ENCODE measurements at regions not wholly inside any gene's neighbourhood (a gene's known extent, or its start where the extent isn't known, plus 50 kb on each side); places are given as distances from the start of the nearest gene placed in this dataset.

DNA sequence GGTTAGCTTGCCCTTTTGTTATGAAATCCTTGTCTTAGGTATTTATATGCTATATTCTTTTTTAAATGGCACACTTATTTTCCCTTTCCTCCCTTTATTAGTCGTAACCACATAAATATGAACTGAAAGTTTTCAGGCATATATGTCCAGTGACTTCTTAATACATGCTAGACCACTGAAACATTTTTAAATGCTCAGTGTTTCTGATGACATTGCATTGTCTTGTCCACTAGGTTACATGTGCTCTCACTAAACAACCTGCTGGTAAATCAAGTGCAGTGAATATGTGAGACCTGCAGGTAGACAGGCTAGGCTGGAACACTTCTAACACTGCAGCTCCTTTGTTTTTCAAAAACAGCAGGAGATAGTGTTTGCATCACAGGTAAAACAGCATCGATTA lies 332.6 kb upstream of the DACH1 start:
- no peak for DNase-seq (ENCODE audit: low spot score)
- H3K27ac ChIP-seq, result no peak overlapping the region

DNA sequence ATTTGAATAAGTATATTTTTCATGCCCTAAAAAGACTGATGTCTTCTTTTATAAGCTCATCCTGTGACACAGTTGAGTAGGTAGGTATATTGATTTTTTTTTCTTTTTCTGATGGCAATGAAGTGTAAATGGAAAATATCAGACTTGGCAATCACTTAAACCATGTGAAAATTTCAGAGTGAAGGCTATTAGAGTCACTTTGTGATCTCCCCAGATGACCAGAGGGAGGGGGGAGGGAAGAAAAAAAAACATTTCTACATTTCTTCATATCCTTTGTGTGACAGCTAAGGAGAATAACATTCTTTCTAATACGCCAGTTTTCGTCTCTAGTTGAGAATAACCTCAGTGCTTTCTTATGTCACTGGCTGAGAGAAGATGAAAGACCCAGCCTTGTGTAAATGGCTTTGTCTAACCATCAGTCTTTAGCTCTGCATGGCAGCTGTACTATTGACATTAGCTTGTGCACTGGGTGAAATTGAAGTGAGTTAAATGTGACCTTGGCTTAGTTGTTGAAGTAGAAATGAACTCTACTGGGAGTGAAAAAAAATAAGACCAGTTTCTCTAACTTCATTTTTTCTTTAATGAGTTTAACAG lies 332.1 kb upstream of the DACH1 start:
- Histone ChIP-seq H3K27me3 (replicated peaks; ENCODE audit: insufficient read depth) (no peaks in the 10 kb centered on the region), H3K4me1 (ENCODE audit: control insufficient read depth in 1 of 2, low read depth in 2 of 2) (no peaks in the 10 kb centered on the region), H3K27ac (no peak overlapping the region), H3K36me3 (no peaks in the 10 kb centered on the region), H3K9me3 (no peaks in the 10 kb centered on the region), H3K4me3 (no peak overlapping the region)
- ATAC-seq (ENCODE audit: insufficient number of reproducible peaks, low FRiP score, low read depth) (no peak), DNase-seq (ENCODE audit: low spot score) (no peak)
- TF ChIP-seq, protein P1, sequence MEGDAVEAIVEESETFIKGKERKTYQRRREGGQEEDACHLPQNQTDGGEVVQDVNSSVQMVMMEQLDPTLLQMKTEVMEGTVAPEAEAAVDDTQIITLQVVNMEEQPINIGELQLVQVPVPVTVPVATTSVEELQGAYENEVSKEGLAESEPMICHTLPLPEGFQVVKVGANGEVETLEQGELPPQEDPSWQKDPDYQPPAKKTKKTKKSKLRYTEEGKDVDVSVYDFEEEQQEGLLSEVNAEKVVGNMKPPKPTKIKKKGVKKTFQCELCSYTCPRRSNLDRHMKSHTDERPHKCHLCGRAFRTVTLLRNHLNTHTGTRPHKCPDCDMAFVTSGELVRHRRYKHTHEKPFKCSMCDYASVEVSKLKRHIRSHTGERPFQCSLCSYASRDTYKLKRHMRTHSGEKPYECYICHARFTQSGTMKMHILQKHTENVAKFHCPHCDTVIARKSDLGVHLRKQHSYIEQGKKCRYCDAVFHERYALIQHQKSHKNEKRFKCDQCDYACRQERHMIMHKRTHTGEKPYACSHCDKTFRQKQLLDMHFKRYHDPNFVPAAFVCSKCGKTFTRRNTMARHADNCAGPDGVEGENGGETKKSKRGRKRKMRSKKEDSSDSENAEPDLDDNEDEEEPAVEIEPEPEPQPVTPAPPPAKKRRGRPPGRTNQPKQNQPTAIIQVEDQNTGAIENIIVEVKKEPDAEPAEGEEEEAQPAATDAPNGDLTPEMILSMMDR (IDR thresholded peaks at IDR 0.05), result no peak

More for the DNA sequence above, 332.6 kb upstream of the DACH1 start:
- Histone ChIP-seq H3K4me1 (ENCODE audit: control insufficient read depth in 1 of 2, low read depth in 2 of 2) (no peaks in the 10 kb centered on the region), H3K27me3 (replicated peaks; ENCODE audit: insufficient read depth) (no peaks in the 10 kb centered on the region), H3K36me3 (no peaks in the 10 kb centered on the region), H3K4me3 (no peak overlapping the region), H3K9me3 (no peaks in the 10 kb centered on the region)
- ATAC-seq (ENCODE audit: insufficient number of reproducible peaks, low FRiP score, low read depth), result no peak
- TF ChIP-seq, protein P1 (IDR thresholded peaks at IDR 0.05), result no peak

DNA sequence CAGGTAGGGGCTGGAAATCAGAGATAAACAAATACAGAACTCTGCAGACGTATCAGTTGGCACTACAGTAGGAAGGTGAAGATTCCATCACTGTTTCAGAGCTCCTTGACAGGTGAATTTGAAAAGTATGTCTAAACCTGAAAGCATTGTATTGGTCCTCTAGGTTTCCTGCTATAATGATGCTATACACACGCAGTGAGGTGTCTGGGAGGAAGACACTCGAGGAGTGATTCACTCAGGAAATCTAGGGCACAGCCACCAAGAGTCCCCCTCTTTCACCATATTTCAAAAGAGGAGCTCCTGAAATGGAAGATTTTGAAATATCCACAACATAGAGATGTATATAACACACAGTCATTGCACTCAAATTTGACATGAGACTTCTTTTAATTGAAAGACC lies 331.0 kb upstream of the DACH1 start:
- TF ChIP-seq, protein P1 (IDR thresholded peaks at IDR 0.05), result no peak
- DNase-seq (ENCODE audit: low spot score) (no peak), ATAC-seq (ENCODE audit: insufficient number of reproducible peaks, low FRiP score, low read depth) (no peak)
- no peak overlapping the region for H3K4me3 ChIP-seq
- H3K27me3 ChIP-seq (replicated peaks; ENCODE audit: insufficient read depth), result no peaks in the 10 kb centered on the region
- no peaks in the 10 kb centered on the region for H3K4me1 ChIP-seq (ENCODE audit: control insufficient read depth in 1 of 2, low read depth in 2 of 2)
- H3K27ac ChIP-seq, result no peak overlapping the region
- no peaks in the 10 kb centered on the region for H3K9me3 ChIP-seq
- H3K36me3 ChIP-seq, result no peaks in the 10 kb centered on the region

DNA sequence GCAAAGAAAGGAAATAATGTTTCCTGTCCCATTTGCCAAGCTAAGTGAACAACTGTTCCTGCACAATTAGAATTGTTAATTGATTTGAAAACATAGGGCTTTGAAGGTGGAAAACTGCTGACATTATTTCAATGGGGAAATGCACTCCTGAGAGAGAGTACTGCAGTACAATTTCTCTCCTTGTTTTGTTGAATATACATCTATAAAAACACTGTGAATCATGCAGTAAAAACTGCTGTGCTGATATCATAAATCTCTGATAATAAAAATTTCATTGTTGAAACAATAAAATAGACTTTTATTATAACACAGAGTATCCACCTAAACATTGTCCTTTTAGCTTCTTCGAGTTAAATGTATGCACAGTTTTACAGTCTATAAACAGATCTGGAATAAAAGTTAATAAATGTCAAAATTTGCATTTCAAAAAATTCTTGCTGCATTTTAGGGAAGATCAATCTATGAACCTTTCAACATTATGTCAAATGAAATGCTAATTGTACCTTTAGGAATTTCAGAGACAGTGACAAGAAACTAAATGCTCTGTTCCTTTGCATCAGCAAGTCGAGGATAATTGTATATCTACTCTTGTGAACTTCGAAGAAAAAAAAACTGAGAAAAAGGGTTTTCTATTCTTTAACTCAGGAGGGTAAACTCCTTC lies 328.2 kb upstream of the DACH1 start:
- H3K36me3 ChIP-seq, result no peaks in the 10 kb centered on the region
- H3K9me3 ChIP-seq, result no peaks in the 10 kb centered on the region
- H3K4me3 ChIP-seq, result no peak overlapping the region
- no peaks in the 10 kb centered on the region for H3K27me3 ChIP-seq (replicated peaks; ENCODE audit: insufficient read depth)
- no peak for ATAC-seq (ENCODE audit: insufficient number of reproducible peaks, low FRiP score, low read depth)
- TF ChIP-seq, protein P1 (IDR thresholded peaks at IDR 0.05), result no peak
- H3K4me1 ChIP-seq (ENCODE audit: control insufficient read depth in 1 of 2, low read depth in 2 of 2), result no peaks in the 10 kb centered on the region
- DNase-seq (ENCODE audit: low spot score), result no peak
- no peak overlapping the region for H3K27ac ChIP-seq

DNA sequence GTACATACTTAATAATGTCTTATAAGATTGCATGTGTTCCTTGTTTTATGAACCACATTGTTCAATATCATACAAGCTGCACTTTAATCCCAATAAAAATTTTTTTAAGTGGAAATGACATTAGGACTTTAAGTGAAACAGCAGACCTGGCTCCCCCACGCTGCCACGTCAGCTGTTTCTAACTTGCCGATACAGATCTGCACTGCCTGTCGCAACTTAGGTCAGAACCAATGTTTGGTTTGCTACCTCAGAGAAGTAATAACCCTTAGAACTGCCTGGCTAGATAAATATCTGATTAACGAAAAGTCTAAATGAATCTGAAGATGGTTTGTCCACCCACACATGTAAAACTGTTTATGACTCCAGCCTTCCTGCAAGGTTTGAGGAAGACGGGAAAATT lies 327.5 kb upstream of the DACH1 start:
- Histone ChIP-seq H3K9me3 (no peaks in the 10 kb centered on the region), H3K27ac (no peak overlapping the region)
- TF ChIP-seq, protein P1 (IDR thresholded peaks at IDR 0.05), result no peak

More for the DNA sequence above, 327.5 kb upstream of the DACH1 start:
- no peaks in the 10 kb centered on the region for H3K36me3 ChIP-seq
- no peak overlapping the region for H3K4me3 ChIP-seq
- ATAC-seq (ENCODE audit: insufficient number of reproducible peaks, low FRiP score, low read depth), result no peak
- DNase-seq (ENCODE audit: low spot score), result no peak
- H3K27me3 ChIP-seq (replicated peaks; ENCODE audit: insufficient read depth), result no peaks in the 10 kb centered on the region
- H3K4me1 ChIP-seq (ENCODE audit: control insufficient read depth in 1 of 2, low read depth in 2 of 2), result no peaks in the 10 kb centered on the region
